H1 (cell line): ENCODE measurements at regions not wholly inside any gene's neighbourhood (a gene's known extent, or its start where the extent isn't known, plus 50 kb on each side); places are given as distances from the start of the nearest gene placed in this dataset.

Experiments
- BACH1 ChIP-seq: IDR thresholded peaks from 2 replicates; pipeline ENCODE4 v1.6.1; 2012; ENCODE audit warnings: low read length, improper control_type of control experiment
- CHD2 ChIP-seq: IDR thresholded peaks from 2 replicates; pipeline ENCODE4 v1.6.1; 2012; ENCODE audit warnings: low read length, improper control_type of control experiment
- EGR1 ChIP-seq: IDR thresholded peaks from 2 replicates; pipeline ENCODE4 v1.6.1; 2011; ENCODE audit warnings: low read depth, low read length, borderline replicate concordance
- EP300 ChIP-seq, 2 experiments: IDR thresholded peaks; 1 replicate in 1 of 2; 2 replicates in 1 of 2; pipeline ENCODE4 v1.6.1; 2011 to 2012; ENCODE audit warnings: low read depth in 2 of 2, low read length in 2 of 2, mild to moderate bottlenecking in 2 of 2, borderline replicate concordance in 1 of 2, inconsistent platforms in 1 of 2, moderate library complexity in 1 of 2
- EZH2 ChIP-seq: fragments of 200-600 bp; sonication (generic); IDR thresholded peaks from 2 replicates; pipeline ENCODE4 v1.7.1; 2012; ENCODE audit warnings: low read depth, mild to moderate bottlenecking, moderate library complexity, low read length, inconsistent platforms; ENCODE audit not compliant: severe bottlenecking
- NRF1 ChIP-seq: IDR thresholded peaks from 2 replicates; pipeline ENCODE4 v1.6.1; 2011; ENCODE audit warnings: mild to moderate bottlenecking, low read depth, low read length, improper control_type of control experiment
- POLR2AphosphoS5 ChIP-seq: IDR thresholded peaks from 2 replicates; pipeline ENCODE4 v1.6.1; 2011; ENCODE audit warnings: low read depth, low read length
- SP1 ChIP-seq: IDR thresholded peaks from 2 replicates; pipeline ENCODE4 v1.6.1; 2011; ENCODE audit warnings: low read depth, low read length
- TF ChIP-seq, protein P1 (sequence below), 3 experiments: IDR thresholded peaks; 1 replicate in 2 of 3; 2 replicates in 1 of 3; pipeline versions ENCODE4 v1.5.1 to v1.6.1; 2011; ENCODE audit warnings: low read length in 3 of 3, mild to moderate bottlenecking in 3 of 3, inconsistent platforms in 2 of 3, low read depth in 1 of 3, moderate library complexity in 1 of 3; ENCODE audit not compliant: insufficient read depth in 1 of 3; ENCODE audit errors: control extremely low read depth in 1 of 3
- TF ChIP-seq, protein P2 (sequence below): IDR thresholded peaks from 2 replicates; pipeline ENCODE4 v1.6.1; 2011; ENCODE audit warnings: low read length, improper control_type of control experiment

DNA sequence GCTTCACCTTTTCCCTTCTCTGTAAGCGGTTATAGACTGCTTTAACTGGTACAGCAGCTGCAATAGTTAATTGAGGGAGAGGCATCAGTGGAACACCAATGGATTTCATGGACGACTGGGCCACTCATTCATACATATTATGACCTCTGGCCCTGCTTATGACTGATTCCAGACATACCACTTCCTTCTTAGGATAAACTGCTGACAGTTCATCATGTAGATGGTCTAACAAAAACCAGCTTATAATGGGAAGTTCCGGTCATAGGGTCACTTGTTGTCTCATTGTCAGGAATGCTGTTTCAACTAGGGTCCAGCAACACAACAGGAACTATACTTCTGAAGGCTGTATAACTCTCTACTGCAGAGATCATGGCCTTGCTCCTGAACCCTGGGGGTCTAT, 265.2 kb upstream of the RASA1 start:
- TF ChIP-seq EP300 (IDR thresholded peaks at IDR 0.05; ENCODE audit: borderline replicate concordance in 1 of 2, low read depth in 2 of 2, low read length in 2 of 2) (no peak), POLR2AphosphoS5 (no peak), NRF1 (no peak), EZH2 (no peak), BACH1 (no peak), EGR1 (no peak), SP1 (no peak), CHD2 (no peak)
- TF ChIP-seq, protein P1, sequence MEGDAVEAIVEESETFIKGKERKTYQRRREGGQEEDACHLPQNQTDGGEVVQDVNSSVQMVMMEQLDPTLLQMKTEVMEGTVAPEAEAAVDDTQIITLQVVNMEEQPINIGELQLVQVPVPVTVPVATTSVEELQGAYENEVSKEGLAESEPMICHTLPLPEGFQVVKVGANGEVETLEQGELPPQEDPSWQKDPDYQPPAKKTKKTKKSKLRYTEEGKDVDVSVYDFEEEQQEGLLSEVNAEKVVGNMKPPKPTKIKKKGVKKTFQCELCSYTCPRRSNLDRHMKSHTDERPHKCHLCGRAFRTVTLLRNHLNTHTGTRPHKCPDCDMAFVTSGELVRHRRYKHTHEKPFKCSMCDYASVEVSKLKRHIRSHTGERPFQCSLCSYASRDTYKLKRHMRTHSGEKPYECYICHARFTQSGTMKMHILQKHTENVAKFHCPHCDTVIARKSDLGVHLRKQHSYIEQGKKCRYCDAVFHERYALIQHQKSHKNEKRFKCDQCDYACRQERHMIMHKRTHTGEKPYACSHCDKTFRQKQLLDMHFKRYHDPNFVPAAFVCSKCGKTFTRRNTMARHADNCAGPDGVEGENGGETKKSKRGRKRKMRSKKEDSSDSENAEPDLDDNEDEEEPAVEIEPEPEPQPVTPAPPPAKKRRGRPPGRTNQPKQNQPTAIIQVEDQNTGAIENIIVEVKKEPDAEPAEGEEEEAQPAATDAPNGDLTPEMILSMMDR (IDR thresholded peaks at IDR 0.05; ENCODE audit: control extremely low read depth in 1 of 3, insufficient read depth in 1 of 3, low read depth in 1 of 3, low read length in 3 of 3), result no peak
- TF ChIP-seq, protein P2, sequence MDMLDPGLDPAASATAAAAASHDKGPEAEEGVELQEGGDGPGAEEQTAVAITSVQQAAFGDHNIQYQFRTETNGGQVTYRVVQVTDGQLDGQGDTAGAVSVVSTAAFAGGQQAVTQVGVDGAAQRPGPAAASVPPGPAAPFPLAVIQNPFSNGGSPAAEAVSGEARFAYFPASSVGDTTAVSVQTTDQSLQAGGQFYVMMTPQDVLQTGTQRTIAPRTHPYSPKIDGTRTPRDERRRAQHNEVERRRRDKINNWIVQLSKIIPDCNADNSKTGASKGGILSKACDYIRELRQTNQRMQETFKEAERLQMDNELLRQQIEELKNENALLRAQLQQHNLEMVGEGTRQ, result no peak
